ENCODE measurements at regions not wholly inside any gene's neighbourhood (a gene's known extent, or its start where the extent isn't known, plus 50 kb on each side); places are given as distances from the start of the nearest gene placed in this dataset.
"Not testable (repeated sequence)": the region's sequence is repeated elsewhere in the genome, so short reads cannot be mapped to it uniquely, and the experiment has no call there.

- no peak for DNase-seq (ENCODE audit: low read depth in 2 of 2)
Observed at GRCh38 chr9:38185647-38186403, 116.8 kb upstream of the SHB start.

GRCh38 chr9:38183994-38184568, 115.1 kb upstream of the SHB start:
- no peak for DNase-seq (ENCODE audit: low read depth in 2 of 2)

DNA sequence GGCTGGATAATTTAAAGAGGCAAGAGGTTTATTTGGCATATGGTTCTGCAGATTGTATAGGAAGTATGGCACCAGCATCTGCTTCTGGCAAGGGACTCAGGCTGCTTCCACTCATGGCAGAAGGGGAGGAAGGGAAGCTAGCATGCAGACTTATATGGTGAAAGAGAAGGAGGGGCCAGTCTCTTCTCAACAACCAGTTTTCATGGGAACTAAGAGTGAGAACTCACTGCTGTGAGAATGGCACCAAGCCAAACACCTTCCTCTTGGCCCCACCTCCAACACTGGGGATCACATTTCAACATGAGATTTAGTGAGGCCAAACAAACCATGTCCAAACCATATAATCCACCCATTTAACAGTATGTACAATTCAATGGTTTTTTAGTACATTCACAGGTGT, 113.3 kb upstream of the SHB start:
- no peak for DNase-seq (ENCODE audit: low read depth in 2 of 2)

- no peak for DNase-seq (ENCODE audit: low read depth in 2 of 2)
Observed at GRCh38 chr9:38181866-38182265, 112.8 kb upstream of the SHB start.

DNA sequence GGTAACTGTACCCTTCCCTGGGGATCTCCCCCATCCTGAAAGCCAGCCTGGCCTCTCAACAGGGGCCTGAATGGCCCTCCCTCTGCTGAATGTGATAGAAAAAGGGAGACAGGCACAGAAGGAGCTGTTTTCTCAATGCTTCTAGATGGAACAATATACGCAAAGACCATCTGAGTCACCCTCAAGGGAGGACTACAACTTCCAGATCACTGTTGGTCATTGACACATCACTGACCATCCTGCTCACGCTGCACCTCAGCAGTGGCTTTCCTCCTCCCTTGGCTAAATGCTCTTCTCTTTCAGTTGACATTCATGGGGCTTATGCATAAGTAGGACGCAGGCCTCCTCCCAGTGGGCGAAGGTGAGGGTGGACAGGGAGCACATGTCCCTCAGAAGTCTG, 112.2 kb upstream of the SHB start:
- DNase-seq (ENCODE audit: low read depth in 2 of 2): no peak

DNA sequence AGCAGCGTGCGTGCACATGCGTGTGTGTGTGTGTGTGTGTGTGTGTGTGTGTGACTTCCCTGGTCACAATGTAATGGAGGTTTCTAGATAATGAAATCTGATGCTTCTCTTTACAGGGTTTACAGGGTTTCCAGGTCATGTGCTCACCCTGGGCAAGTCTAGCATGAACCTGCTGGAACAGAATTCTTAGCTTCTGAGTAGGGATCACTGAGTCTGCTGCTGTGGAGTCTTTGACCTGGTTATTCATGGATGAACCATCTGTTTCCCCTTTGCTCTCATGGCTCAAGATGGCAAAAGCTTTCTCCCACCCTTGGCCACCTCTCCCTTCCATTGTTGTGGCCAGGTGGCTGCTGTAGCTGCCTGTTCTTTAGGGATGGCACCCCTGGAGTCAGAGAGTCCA, 111.6 kb upstream of the SHB start:
- DNase-seq (ENCODE audit: low read depth in 2 of 2): no peak

GRCh38 chr9:38179965-38180364, 110.9 kb upstream of the SHB start:
- DNase-seq (ENCODE audit: low read depth in 2 of 2): no peak

DNA sequence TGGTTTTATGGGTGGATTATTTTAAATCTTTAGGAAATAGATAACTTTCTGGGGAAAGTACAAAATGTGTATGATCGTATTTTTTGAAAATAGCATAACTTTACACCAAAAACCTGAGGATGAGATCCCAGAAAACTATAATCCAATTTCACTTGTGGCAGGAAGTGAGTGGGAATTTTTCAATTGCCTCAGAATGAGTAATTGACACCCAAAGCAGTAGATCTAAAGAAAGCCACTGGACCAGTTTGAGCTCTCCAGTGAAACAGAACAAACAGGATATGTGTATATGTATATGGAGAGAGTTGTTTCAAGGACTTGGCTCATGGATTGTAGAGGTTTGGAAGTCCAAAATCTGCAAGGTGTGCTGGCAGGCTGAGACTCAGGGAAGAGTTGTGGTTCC, 109.2 kb upstream of the SHB start:
- DNase-seq (ENCODE audit: low read depth in 2 of 2): no peak

- DNase-seq (ENCODE audit: low read depth in 2 of 2): no peak
Observed at GRCh38 chr9:38177680-38178079, 108.7 kb upstream of the SHB start.

- DNase-seq (ENCODE audit: low read depth in 2 of 2): no peak
Observed at GRCh38 chr9:38176251-38176650, 107.2 kb upstream of the SHB start.

- no peak for DNase-seq (ENCODE audit: low read depth in 2 of 2)
Observed at GRCh38 chr9:38175423-38175822, 106.4 kb upstream of the SHB start.

GRCh38 chr9:38172586-38172985, 103.6 kb upstream of the SHB start:
- no peak for DNase-seq (ENCODE audit: low read depth in 2 of 2)

GRCh38 chr9:38171926-38172325, 102.9 kb upstream of the SHB start:
- no peak for DNase-seq (ENCODE audit: low read depth in 2 of 2)

DNA sequence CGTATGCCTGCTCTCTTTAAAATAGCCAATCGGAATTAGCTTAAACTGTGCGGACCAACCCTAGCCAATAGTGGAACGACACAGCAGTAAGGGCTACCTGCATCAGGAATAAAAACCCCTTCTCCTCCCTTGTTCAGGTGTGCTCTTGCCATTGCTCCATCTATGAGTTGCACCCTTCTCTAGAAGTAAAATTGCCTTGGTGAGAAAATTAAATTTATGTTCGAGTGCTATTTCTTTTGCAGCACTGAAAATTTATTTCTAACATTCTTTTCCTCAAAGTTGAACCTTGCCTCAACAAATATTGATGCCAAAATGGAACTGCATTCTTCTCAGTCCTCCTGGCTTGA, 102.5 kb upstream of the SHB start:
- no peak for DNase-seq (ENCODE audit: low read depth in 2 of 2)

- not testable (repeated sequence) for DNase-seq (ENCODE audit: low read depth in 2 of 2)
Observed at GRCh38 chr9:38170763-38171537, 101.9 kb upstream of the SHB start.

DNA sequence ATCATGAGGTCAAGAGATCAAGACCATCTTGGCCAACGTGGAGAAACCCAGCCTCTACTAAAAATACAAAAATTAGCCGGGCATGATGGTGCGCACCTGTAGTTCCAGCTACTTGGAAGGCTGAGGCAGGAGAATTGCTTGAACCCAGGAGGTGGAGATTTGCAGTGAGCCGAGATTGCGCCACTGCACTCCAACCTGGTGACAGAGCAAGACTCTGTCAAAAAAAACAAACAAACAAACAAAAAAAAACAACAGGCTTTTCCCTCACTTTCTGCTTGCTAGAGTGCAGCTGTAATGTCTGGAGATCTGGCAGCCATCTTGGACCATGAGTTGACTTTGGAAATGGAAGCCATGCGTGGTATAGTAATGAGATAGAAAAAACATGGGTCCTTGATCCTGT, 101.1 kb upstream of the SHB start:
- not testable (repeated sequence) for DNase-seq (ENCODE audit: low read depth in 2 of 2)

DNA sequence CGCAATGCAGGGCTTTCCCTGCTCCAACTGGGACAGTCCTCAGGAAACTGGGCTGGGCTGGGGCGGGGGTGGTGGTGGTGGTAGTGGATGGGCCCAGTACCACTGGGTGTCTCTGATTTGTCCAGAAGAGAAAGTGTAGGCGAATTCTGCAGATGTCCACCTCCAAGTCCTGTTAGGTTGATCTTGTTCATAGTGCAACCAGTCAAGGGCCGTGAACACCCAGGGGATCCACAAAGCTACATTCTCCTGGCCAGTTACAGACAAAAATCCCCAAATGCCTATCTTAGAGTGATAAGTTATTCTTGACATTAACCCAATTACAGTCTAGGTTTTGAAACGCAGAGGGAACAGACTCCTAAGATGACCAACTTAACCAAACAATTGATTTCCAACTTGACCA, 97.5 kb upstream of the SHB start:
- no peak for DNase-seq (ENCODE audit: low read depth in 2 of 2)

- no peak for DNase-seq (ENCODE audit: low read depth in 2 of 2)
Observed at GRCh38 chr9:38164659-38165221, 95.7 kb upstream of the SHB start.

- no peak for DNase-seq (ENCODE audit: low read depth in 2 of 2)
Observed at GRCh38 chr9:38163518-38163917, 94.5 kb upstream of the SHB start.

- no peak for DNase-seq (ENCODE audit: low read depth in 2 of 2)
Observed at GRCh38 chr9:38162332-38163211, 93.5 kb upstream of the SHB start.

GRCh38 chr9:38160613-38161215, 91.7 kb upstream of the SHB start:
- peak in 1 of 2 donors; percentile 7 for DNase-seq (ENCODE audit: low read depth in 2 of 2)
